GM12878 (cell line): ENCODE measurements at regions not wholly inside any gene's neighbourhood (a gene's known extent, or its start where the extent isn't known, plus 50 kb on each side); places are given as distances from the start of the nearest gene placed in this dataset.

Experiments
- ATAC-seq: fragments of 200-7000 bp; cut with Tn5 transposase; 3 replicates; pipeline ENCODE4 v1.9.1; 2020; ENCODE audit warnings: mild to moderate bottlenecking, moderate library complexity
- BruUV-seq: library from RNA; stranded (reverse); fragments of 400-500 nt; replicated peaks from 2 replicates; lab custom pipeline; 2021; lab: Mats Ljungman, UMichigan
- CTCF ChIA-PET: fragments of 300-600 bp; sonication (Branson Sonifier 250); formaldehyde crosslinking; extraction: SDS; loops from one replicate; lab custom pipeline; 2021; ENCODE audit warnings: inconsistent platforms; lab: Yijun Ruan, JAX
- POLR2A ChIA-PET: fragments of 350-600 bp; formaldehyde crosslinking; extraction: SDS; loops from one replicate; lab custom pipeline; 2021; ENCODE audit warnings: inconsistent platforms; lab: Charles Lee
- RAD21 ChIA-PET: fragments of 300-600 bp; sonication (Branson Sonifier 250); formaldehyde crosslinking; loops from one replicate; lab custom pipeline; 2023; ENCODE audit warnings: antibody characterized with exemption; ENCODE audit not compliant: unreplicated experiment; lab: Charles Lee
- SMC1A ChIA-PET: fragments of 300-600 bp; sonication (Branson Sonifier 250); formaldehyde crosslinking; loops from one replicate; lab custom pipeline; 2023; ENCODE audit not compliant: unreplicated experiment, uncharacterized antibody; lab: Charles Lee
- DNase-seq: peaks from one replicate; pipeline ENCODE4 v3.0.0-alpha.2; 2011; ENCODE audit warnings: low read depth, low spot score
- FAIRE-seq: peaks from 3 replicates; lab custom pipeline; 2011; peaks lifted over from hg19 to GRCh38; lab: Jason Lieb, UNC
- H2AFZ ChIP-seq: 2 replicates; pipeline ENCODE4 v1.6.0; 2011; ENCODE audit warnings: low read depth, low read length, control low read depth; ENCODE audit not compliant: control insufficient read depth
- H3K27ac ChIP-seq: 2 replicates; pipeline ENCODE4 v1.5.1; 2011; ENCODE audit warnings: control low read depth; ENCODE audit not compliant: control insufficient read depth, insufficient read depth
- H3K27me3 ChIP-seq, 2 experiments: replicated peaks in 1 of 2; 2 replicates each; pipeline versions ENCODE4 v1.6.0 to v1.6.1; 2011; ENCODE audit warnings: low read length in 1 of 2; ENCODE audit not compliant: control insufficient read depth in 2 of 2, insufficient read depth in 2 of 2
- H3K36me3 ChIP-seq, 2 experiments: 2 replicates each; pipeline ENCODE4 v1.5.1; 2011; ENCODE audit warnings: low read length in 1 of 2; ENCODE audit not compliant: control insufficient read depth in 2 of 2, insufficient read depth in 2 of 2
- H3K4me1 ChIP-seq: 2 replicates; pipeline ENCODE4 v1.6.1; 2011; ENCODE audit warnings: mild to moderate bottlenecking, low read length, moderate library complexity, mixed read lengths; ENCODE audit not compliant: control insufficient read depth, insufficient read depth
- H3K4me2 ChIP-seq: 2 replicates; pipeline ENCODE4 v1.6.0; 2011; ENCODE audit warnings: control low read depth; ENCODE audit not compliant: control insufficient read depth, insufficient read depth
- H3K4me3 ChIP-seq: fragments of 200-600 bp; sonication (generic); 2 replicates; pipeline ENCODE4 v1.5.1; 2016
- H3K79me2 ChIP-seq: 2 replicates; pipeline ENCODE4 v1.6.0; 2011; ENCODE audit warnings: low read length; ENCODE audit not compliant: control insufficient read depth, insufficient read depth
- H3K9ac ChIP-seq: 2 replicates; pipeline ENCODE4 v1.8.0; 2011; ENCODE audit warnings: low read length, control low read depth, mixed read lengths; ENCODE audit not compliant: control insufficient read depth, insufficient read depth
- H3K9me3 ChIP-seq: replicated peaks from 3 replicates; pipeline ENCODE4 v1.5.1; 2011; ENCODE audit warnings: mild to moderate bottlenecking, low read length; ENCODE audit not compliant: control insufficient read depth, insufficient read depth
- H4K20me1 ChIP-seq: 2 replicates; pipeline ENCODE4 v1.6.0; 2011; ENCODE audit not compliant: control insufficient read depth, insufficient read depth
- RCOR1 ChIP-seq: conservative IDR thresholded peaks from 2 replicates; pipeline ENCODE4 v1.6.1; 2012; ENCODE audit warnings: low read depth, low read length, improper control_type of control experiment
- WGBS: methylation state at CpG from one replicate; pipeline ENCODE4 v1.1.6; 2016; ENCODE audit warnings: low lambda C conversion rate; ENCODE audit not compliant: insufficient replicate concordance, insufficient coverage; ENCODE audit errors: missing lambda C conversion rate; 5-methylcytosine and 5-hydroxymethylcytosine counted together
- in situ Hi-C: fragments of 300-500 bp; cut with MboI; formaldehyde crosslinking; loops from 9 replicates; pipeline ENCODE4 v1.14.3; 2018; ENCODE audit warnings: mixed read lengths
- intact Hi-C: fragments of 100-400 bp; cut with micrococcal nuclease; formaldehyde crosslinking; loops from one replicate; pipeline ENCODE4 v1.14.2; 2022; ENCODE audit not compliant: unreplicated experiment
- TF ChIP-seq, protein P1 (sequence below): fragments of 450-650 bp; IDR thresholded peaks from 2 replicates; pipeline ENCODE4 v1.6.1; 2016; ENCODE audit warnings: mild to moderate bottlenecking, moderate library complexity, borderline replicate concordance
- TF ChIP-seq, protein P2 (sequence below): IDR thresholded peaks from 2 replicates; pipeline ENCODE4 v1.6.1; 2012; ENCODE audit warnings: low read depth, low read length, improper control_type of control experiment

DNA sequence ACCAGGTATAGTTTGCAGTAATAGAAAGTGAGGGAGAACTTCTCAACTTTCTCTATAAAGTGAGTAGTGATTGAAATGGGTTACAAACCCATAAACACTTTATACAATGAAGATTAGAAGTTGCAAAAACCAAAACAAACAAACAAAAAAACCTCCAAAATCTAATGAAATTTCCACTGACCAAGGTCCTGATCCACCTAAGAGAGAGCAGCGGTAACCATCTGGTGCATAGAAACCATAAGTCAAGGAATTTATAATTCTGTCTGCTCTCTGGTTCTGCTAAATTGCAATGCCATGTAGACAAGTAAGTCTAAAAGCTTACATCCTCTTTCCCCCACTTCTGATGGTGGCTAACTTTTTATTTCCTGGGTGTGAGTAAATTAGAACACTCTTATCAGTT is 463.4 kb downstream of the EFNB2 start (continued):
- TF ChIP-seq, protein P1, sequence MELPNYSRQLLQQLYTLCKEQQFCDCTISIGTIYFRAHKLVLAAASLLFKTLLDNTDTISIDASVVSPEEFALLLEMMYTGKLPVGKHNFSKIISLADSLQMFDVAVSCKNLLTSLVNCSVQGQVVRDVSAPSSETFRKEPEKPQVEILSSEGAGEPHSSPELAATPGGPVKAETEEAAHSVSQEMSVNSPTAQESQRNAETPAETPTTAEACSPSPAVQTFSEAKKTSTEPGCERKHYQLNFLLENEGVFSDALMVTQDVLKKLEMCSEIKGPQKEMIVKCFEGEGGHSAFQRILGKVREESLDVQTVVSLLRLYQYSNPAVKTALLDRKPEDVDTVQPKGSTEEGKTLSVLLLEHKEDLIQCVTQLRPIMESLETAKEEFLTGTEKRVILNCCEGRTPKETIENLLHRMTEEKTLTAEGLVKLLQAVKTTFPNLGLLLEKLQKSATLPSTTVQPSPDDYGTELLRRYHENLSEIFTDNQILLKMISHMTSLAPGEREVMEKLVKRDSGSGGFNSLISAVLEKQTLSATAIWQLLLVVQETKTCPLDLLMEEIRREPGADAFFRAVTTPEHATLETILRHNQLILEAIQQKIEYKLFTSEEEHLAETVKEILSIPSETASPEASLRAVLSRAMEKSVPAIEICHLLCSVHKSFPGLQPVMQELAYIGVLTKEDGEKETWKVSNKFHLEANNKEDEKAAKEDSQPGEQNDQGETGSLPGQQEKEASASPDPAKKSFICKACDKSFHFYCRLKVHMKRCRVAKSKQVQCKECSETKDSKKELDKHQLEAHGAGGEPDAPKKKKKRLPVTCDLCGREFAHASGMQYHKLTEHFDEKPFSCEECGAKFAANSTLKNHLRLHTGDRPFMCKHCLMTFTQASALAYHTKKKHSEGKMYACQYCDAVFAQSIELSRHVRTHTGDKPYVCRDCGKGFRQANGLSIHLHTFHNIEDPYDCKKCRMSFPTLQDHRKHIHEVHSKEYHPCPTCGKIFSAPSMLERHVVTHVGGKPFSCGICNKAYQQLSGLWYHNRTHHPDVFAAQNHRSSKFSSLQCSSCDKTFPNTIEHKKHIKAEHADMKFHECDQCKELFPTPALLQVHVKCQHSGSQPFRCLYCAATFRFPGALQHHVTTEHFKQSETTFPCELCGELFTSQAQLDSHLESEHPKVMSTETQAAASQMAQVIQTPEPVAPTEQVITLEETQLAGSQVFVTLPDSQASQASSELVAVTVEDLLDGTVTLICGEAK: no peak
- TF ChIP-seq, protein P2, sequence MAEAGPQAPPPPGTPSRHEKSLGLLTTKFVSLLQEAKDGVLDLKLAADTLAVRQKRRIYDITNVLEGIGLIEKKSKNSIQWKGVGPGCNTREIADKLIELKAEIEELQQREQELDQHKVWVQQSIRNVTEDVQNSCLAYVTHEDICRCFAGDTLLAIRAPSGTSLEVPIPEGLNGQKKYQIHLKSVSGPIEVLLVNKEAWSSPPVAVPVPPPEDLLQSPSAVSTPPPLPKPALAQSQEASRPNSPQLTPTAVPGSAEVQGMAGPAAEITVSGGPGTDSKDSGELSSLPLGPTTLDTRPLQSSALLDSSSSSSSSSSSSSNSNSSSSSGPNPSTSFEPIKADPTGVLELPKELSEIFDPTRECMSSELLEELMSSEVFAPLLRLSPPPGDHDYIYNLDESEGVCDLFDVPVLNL: no peak

DNA sequence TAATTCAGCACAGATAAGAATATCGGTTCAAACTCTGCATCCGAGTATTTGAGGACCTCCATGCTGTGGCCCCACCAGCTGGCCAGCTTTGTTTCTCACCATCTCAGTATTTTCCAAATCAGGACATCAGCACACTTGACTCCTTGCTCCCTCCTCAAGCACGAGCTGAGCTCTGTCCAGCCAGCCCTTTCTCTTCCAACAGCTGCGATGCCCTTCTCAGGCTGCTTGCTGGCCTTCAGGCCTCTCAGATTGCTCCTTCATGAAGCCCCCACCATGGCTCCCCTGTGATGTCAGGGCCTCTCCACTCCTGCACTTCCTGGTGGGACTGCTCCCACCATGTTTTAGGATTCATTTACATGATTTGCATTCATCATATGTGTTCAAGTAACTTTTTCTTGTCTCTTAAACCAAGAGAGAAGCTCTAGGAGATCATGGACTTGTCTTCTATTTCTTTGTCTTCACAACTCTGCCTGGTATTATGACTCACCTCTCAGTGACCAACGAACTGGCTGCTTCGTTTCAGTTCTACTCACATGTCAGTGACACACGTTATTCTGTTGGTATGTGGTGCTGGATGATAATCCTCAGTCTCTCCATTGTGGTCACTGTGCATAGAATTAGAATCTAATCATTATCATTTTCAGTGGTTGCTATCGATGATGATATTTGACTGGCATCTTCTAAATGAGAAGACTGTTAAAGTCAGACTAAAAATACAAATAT is 471.7 kb downstream of the EFNB2 start:
- ChIA-PET POLR2A (no interaction called here), RAD21 (no interaction called here), CTCF (no interaction called here), SMC1A (no interaction called here)
- no peaks in the 10 kb centered on the region for H3K9me3 ChIP-seq
- H4K20me1 ChIP-seq: no peaks in the 10 kb centered on the region
- no peak for TF ChIP-seq RCOR1
- H3K4me1 ChIP-seq: no peaks in the 10 kb centered on the region
- DNase-seq (no peak), ATAC-seq (no peak), FAIRE-seq (no peak)
- H3K36me3 ChIP-seq: no peaks in the 10 kb centered on the region
- WGBS: 8% methylated on average over 8 of the region's 8 CpGs
- H3K4me3 ChIP-seq: no peak overlapping the region
- no peaks in the 10 kb centered on the region for H3K27me3 ChIP-seq
- no TSS peak for BruUV-seq
- no peak overlapping the region for H3K4me2 ChIP-seq
- H2AFZ ChIP-seq: no peak overlapping the region
- H3K9ac ChIP-seq: no peak overlapping the region
- H3K79me2 ChIP-seq: no peaks in the 10 kb centered on the region
- intact Hi-C loops (no loop called here), in situ Hi-C loops (no loop called here)
- H3K27ac ChIP-seq: no peak overlapping the region
